Raji (cell line): ENCODE measurements at regions not wholly inside any gene's neighbourhood (a gene's known extent, or its start where the extent isn't known, plus 50 kb on each side); places are given as distances from the start of the nearest gene placed in this dataset.

Experiments used
- POLR2A ChIP-seq: IDR thresholded peaks from 2 replicates; pipeline ENCODE4 v1.6.1; 2011; ENCODE audit warnings: low read depth, low read length, control low read depth; ENCODE audit not compliant: insufficient read depth

GRCh38 chr12:14188744-14189143 lies 176.7 kb upstream of the ATF7IP start:
- no peak for TF ChIP-seq POLR2A

GRCh38 chr12:14190694-14191093 lies 174.8 kb upstream of the ATF7IP start:
- TF ChIP-seq POLR2A = no peak

DNA sequence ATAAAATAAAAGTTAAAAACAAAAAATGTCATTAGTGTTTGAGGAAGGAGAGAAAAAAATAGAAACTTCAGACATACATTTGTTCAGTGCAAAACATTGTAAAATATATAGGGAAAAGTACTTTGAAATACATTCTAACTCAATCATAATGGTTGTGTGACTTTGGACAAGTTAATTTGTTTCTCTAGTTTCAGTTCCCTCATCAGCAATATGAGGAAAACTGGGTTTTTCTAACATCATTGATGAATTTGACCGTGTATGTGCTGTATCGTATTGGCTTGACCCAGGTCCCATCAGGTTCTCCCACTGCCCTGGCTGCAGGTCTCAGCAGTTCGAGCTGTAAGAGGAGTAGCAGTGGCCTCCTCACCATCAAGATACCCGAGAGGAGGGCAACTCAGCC lies 173.9 kb upstream of the ATF7IP start:
- TF ChIP-seq POLR2A = no peak

GRCh38 chr12:14193639-14194038 lies 171.8 kb upstream of the ATF7IP start:
- no peak for TF ChIP-seq POLR2A

DNA sequence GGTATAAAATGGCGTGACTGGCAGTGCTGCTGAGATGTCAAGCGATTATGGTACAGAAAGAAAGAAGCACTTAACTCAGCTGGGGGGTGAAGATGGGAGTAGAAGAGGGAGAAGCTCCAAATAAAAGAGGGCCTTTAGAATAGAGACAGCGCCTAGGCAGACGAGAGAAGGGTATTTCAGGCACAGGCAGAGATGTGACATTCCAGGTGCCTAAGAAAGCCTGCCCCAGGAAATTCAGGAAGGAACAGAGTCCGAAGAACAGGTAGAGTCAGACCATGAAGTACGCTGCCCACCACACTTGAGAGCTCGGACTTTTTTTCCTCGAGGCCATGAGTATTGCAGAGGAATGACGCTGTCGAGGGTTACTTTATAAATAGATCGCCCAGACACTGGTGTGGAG lies 170.9 kb upstream of the ATF7IP start:
- no peak for TF ChIP-seq POLR2A

DNA sequence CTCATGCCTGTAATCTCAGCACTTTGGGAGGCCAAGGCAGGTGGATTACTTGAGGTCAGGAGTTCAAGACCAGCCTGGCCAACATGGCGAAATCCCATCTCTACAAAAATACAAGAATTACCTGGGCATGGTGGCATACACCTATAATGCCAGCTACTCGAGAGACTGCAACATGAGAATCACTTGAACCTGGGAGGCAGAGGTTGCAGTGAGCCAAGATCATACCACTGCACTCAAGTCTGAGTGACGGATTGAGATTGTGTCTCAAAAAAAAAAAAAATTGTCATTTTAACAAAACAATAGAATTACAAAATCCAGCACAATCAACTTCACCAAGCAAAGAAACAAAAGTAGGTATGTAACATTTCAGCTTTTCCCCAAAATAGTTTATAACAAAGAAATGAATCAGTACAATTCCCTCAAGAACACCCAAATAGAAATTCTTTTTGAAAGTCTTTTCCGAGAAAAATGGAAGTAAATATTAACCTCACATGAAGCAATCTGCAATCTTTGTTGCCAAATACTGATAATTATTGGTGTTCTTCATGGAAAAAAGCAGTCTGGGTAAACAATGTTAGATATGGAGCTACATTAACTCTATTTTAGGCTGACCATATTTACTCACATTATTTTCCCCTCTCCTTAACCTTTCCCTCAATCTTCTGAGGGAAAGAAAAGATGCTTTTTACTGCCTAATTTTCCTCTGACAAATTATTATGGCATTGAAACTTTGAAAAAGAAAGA lies 165.9 kb upstream of the ATF7IP start:
- no peak for TF ChIP-seq POLR2A

DNA sequence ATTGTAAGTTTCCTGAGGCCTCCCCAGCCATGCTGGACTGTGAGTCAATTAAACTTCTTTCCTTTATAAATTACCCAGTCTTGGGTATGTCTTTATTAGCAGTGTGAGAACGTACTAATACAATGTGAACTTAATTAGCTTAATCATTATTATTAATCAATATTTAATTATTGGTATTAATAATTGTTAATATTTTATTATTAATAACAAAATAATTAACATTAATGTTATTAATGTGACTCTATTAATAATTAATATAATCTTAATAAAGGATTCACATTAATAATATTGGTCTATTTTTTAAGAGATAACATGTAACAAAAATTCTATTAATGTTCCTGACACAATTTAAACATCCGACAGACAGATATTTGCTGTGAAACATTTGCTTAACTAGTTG lies 164.9 kb upstream of the ATF7IP start:
- TF ChIP-seq POLR2A = no peak

- TF ChIP-seq POLR2A = no peak
Measured at GRCh38 chr12:14201291-14201690, 164.2 kb upstream of the ATF7IP start.

- TF ChIP-seq POLR2A = no peak
Measured at GRCh38 chr12:14207905-14208551, 157.5 kb upstream of the ATF7IP start.

DNA sequence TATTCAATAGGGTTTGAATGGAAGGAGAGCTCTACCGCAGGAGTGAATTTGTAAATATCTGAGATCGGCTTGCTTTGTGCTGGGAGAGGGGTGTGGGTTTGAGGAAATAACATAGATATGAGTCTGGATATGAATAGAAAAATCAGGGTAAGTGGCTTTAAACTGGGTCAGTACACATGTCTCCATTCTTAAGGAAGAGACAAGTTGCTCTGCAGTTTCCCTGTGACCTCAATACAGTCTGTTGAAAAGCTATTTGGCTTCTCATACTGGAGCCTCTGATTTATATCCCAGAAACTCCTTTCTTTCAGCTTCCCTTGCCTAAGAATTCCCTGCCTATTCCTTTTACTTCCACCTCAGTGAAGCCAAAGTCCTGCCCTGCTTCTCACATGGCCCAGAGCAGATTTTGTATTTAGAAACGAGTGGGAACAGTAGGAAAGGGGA lies 153.5 kb upstream of the ATF7IP start:
- TF ChIP-seq POLR2A = no peak

- TF ChIP-seq POLR2A = no peak
Measured at GRCh38 chr12:14213542-14213941, 151.9 kb upstream of the ATF7IP start.

DNA sequence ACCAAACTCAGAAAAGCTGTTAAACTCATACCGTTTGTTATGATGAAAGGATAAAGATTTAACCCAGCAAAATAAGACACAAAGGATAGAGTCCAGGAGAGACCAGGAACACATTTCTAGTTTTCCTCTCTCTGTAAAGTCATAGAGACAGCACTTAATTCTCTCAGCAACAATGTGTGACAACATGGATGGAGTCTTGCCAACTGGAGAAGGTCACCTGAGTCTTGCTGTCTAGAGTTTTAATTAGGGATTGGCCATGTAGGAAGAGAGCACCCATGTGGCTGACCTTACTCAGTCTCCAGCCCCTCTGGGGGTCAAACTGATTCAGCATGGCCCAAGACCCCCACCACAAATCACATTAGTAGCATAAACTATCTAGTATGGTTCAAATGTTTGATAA lies 151.0 kb upstream of the ATF7IP start:
- TF ChIP-seq POLR2A = no peak

- TF ChIP-seq POLR2A = no peak
Measured at GRCh38 chr12:14216405-14217294, 148.8 kb upstream of the ATF7IP start.

GRCh38 chr12:14219156-14219555 lies 146.3 kb upstream of the ATF7IP start:
- no peak for TF ChIP-seq POLR2A

- no peak for TF ChIP-seq POLR2A
Measured at GRCh38 chr12:14225064-14225463, 140.4 kb upstream of the ATF7IP start.
